Left kidney (tissue), 1 donor: ENCODE measurements at regions not wholly inside any gene's neighbourhood (a gene's known extent, or its start where the extent isn't known, plus 50 kb on each side); places are given as distances from the start of the nearest gene placed in this dataset.

ENCODE experiments used
- DNase-seq: peaks from one replicate; pipeline ENCODE4 v3.0.0-alpha.2; 2013

DNA sequence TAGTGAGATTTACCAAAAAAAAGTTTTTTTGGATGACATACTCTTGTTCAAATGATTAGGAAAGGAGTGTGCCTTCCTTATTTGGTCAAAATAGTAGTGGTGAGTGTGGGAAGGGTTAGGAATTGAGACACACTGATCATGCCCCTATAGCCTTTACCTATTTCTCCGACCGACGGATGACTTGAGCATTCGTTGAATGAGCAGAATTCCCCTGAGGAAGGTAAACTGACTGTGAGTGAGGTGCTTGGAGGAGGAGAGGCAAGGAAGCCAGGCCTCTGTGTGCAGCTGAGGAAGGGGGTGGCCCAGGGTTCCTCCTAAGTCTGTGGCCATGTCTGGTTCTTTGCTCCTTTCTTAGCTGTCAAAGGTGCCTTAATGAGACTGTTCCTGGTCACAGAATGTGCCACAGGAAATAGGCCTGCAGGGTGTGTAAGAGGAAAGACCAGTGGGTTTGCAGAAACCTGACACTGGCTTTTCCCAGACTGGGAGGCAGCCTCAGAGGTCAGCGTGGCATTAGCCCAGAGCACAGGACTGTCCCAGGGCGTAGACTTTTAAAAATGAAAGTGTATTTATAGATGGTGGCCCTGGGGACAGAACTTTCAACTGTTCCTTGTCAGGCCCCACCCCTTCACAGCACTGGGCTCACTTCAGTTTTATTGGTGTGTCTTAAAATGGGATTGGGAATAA lies 307.7 kb upstream of the C2CD4B start:
- DNase-seq: no peak

- DNase-seq: no peak
Measured at GRCh38 chr15:62474021-62474770, 309.1 kb upstream of the C2CD4B start.

GRCh38 chr15:62474771-62475124 lies 309.7 kb upstream of the C2CD4B start:
- DNase-seq: no peak

DNA sequence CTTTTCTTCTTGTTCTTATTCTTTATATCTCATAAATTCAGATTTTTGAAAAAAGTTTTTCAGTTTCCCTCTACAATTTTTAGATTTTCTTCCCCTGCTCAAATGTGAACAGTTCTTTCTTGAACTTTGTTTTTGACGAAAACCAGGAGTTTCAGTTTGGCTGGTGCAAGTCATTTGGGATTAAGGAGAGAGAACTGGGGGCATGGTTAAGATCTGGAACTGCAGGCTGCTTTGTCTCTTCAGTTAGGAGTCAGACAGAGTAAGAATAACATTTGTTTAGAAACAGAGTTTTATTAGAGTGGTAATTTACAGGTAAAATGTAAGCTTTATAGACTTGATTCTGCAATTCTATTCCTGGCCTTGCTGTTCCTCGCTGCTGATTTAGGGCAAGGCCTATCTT lies 310.5 kb upstream of the C2CD4B start:
- DNase-seq: no peak

DNA sequence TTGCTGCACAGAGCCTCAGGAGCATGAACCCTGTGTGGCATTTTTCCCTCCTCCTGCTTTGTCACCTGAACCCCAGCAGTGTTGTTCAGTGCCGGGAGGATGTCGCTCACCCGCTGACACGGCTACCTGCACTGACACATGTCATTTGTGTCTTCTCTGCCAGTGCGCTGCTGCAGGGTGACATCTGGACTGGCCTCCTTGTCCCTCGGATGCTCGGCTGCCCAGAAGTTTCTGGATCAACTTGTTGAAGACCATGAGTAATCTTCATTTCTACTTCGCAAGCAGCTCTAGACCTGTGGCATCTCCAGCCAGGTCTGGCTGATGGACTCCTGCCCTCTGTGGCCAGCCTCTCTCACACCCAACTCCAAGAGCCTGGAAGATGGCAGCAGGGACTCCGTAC lies 311.1 kb upstream of the C2CD4B start:
- no peak for DNase-seq

DNA sequence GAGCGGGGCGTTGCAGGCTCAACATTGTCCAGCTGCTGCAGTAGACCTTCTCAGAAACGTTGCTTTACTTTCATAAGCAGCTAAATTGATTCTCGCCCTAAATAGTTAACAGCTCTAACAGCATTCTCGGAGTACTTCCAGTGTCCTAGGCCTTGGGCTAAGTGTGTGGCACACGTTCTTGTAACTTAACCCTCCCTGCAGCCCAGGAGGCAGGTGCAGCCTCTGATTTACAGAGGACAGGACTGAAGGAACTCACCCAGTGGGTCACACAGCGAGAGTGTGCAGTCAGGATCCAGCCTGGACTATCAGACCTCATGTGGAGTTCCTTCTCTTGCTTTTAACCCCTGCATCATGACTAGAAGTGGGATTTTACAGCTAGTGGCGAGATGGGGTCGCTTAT lies 312.8 kb upstream of the C2CD4B start:
- DNase-seq: no peak

- DNase-seq: no peak
Measured at GRCh38 chr15:62482785-62483429, 317.8 kb upstream of the C2CD4B start.

- no peak for DNase-seq
Measured at GRCh38 chr15:62483814-62484213, 318.7 kb upstream of the C2CD4B start.

DNA sequence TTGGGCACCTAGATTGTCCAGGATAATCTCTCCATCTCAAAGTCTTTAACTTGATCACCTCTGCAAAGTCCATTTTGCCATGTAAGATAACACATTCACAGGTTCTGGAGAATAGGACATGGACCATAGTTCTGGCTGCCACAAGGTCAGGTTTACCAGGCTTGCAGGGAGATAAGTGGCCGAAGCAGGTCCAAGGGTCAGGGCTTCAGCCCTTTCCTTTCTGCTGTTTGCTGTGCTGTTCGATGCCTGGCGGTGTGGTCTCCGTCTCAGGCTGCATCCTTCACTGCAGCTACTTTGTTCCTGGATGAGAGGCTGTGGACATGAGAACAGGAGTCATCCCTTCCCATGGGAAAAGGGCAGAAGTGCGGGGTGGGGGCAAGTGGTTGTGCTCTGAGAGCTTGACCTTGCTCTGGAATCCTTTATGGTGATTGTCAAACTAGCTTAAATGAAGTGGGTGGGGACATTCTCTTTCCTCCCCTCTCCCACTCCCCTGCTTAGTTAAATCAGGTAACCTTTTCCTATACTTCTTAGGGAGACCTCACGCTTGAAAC lies 320.2 kb upstream of the C2CD4B start:
- DNase-seq: no peak

DNA sequence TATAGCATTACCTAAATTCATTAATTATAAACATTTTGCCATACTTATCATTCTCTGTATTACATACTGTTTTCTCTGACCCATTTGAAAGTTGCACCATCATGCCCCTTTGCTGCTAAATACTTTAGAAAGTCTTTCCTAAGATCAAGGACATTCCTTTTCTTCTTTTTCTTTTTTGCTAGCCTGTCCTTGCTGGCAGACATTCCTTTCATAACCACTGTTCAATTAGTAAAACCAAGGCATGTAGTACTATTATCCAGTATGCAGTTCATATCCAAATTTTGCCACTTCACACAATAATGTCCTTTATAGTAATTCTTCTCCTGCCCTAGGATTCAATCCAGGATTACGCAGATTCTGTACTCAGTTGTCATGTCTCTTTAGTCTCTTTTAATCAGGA lies 321.0 kb upstream of the C2CD4B start:
- DNase-seq: no peak

- DNase-seq: no peak
Measured at GRCh38 chr15:62488387-62488786, 323.3 kb upstream of the C2CD4B start.

DNA sequence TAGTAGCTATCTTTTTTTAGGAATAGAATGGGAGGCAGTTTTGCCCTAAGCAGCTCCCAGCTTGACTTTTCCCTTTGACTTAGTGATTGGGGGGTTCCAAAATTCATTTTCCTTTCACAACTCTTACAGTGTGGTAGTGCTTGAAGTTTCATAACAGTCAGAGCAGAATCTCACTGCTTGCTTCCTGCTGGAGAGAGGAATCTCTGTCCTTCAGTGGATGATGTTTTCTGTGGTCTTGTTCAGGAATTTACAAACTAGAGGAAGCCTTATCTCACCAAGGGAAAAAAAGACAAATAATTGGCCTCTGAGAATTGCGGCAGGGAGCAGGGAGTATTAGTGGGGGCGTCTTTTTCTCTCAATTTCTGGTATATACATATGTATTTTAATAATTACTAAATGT lies 326.6 kb upstream of the C2CD4B start:
- DNase-seq: no peak

DNA sequence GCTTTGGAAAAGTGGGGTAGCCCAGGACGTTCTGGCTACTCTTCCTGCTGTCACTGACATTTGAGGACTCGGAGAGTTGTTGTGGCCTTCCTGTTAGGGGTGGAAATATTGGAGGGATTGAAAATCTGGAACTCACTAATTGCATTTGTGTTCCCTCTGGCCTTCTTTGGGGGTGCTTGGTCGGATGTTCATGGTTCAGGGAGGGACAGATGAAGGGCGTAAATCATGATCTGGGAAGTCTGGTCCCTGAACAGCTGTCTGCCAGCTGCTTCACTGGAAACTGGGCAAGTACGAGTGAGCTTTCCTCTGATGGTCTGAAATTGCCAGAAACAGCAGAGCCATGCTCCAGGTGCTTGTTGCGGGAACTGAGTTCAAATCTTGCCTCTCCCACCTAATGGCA lies 327.8 kb upstream of the C2CD4B start:
- DNase-seq: no peak

DNA sequence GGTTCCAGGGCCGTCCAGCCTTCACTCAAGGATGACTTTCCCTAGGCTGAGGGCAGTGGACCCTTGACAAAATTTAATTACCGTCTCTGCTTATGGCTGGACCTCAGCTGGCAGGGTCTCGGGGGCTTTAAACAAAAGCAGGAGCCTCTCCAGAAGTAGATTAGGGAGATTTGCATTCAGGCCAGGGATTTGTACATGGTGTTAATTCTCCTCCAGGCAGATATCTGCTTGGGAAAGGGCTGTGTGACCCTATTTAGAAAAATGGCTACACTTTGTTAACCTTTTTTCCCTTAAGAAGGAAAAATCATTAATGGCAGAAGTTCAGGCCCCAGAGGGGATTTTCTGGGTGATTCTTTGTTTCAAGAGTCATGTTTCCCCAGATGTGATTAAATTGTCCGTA lies 329.1 kb upstream of the C2CD4B start:
- DNase-seq: no peak

- no peak for DNase-seq
Measured at GRCh38 chr15:62495670-62496614, 330.9 kb upstream of the C2CD4B start.

GRCh38 chr15:62497356-62497755 lies 332.3 kb upstream of the C2CD4B start:
- no peak for DNase-seq

GRCh38 chr15:62498278-62498677 lies 333.2 kb upstream of the C2CD4B start:
- DNase-seq: no peak

GRCh38 chr15:62498712-62499111 lies 333.6 kb upstream of the C2CD4B start:
- DNase-seq: no peak

DNA sequence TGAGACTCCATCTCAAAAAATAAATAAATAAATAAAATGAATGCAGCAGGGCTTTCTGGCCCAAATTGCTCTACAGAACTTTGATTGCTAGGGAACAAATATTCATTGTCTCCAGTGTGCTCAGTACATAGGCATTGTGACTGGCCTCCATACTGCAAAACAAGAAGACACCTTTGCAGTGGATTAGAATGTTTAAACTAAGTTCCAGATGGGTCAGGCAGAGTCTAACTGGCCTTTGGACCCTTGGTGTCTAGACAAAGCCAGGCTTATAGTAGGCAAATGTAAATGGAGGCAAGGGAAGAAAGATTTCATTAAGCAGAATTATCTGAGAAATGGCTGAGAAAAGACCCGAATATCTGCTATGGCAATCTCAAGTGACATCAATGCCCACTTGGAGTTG lies 335.2 kb upstream of the C2CD4B start:
- no peak for DNase-seq

DNA sequence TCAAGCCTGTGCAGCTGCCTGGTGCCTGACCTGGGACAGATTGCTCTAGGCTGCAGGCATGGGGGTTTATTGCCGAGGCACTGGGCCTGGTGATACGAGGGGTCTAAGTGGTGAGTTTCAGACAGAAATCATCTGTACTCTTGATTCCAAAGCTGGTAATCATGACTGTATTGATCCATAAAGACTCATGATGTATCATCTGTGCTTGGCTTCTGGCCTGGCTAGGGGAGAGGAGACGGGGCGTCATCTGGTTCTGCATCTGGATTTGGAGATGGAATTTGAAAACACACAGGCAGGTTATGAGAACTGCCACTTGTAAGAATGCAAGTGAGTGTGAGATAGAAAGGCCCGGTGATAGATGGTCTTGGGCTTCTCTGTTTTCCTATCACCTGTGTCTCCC lies 337.4 kb upstream of the C2CD4B start:
- DNase-seq: no peak

GRCh38 chr15:62503451-62503850 lies 338.4 kb upstream of the C2CD4B start:
- DNase-seq: no peak

DNA sequence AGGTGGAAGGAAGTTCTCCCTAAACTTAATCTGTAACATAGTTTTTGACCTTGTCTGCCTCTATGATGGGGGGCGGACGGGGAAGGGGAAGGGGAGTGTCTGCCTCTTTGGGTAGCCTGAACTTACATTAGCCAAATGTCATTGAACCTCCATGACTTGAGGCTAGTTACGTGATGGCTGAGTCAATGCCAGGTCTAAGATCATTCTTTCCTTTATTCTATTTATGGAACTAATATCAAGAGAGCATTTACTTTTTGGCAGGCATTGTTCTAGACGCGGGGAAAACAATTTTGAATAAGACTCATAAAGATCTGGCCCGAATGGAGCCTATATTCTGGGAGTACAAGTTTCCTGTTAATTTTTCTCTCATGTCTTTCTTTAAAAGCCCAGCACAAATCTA lies 340.7 kb upstream of the C2CD4B start:
- no peak for DNase-seq
